Left lung (tissue), 4 donors: ENCODE measurements at regions not wholly inside any gene's neighbourhood (a gene's known extent, or its start where the extent isn't known, plus 50 kb on each side); places are given as distances from the start of the nearest gene placed in this dataset.

Experiments used
- ATAC-seq: fragments of 200-7000 bp; cut with Tn5 transposase; one replicate; pipeline ENCODE4 v1.9.1; 2020; ENCODE audit warnings: moderate library complexity
- DNase-seq, 4 donors: peaks; one replicate each; pipeline ENCODE4 v3.0.0-alpha.2; 2013 to 2020
- H3K27ac ChIP-seq, 2 donors: fragments of 200-600 bp; sonication (generic) in 1 of 2; one replicate each; pipeline versions ENCODE4 v1.5.0 to v1.8.0; 2020 to 2021
- H3K27me3 ChIP-seq, 2 donors: fragments of 200-600 bp; sonication (generic) in 1 of 2; one replicate each; pipeline versions ENCODE4 v1.5.0 to v1.8.0; 2020 to 2021
- H3K36me3 ChIP-seq, 2 donors: fragments of 200-600 bp; sonication (generic) in 1 of 2; one replicate each; pipeline versions ENCODE4 v1.5.0 to v1.8.0; 2020 to 2021
- H3K4me1 ChIP-seq, 2 donors: fragments of 200-600 bp; one replicate each; pipeline ENCODE4 v1.8.0; 2021
- H3K4me3 ChIP-seq, 2 donors: fragments of 200-600 bp; sonication (generic) in 1 of 2; one replicate each; pipeline versions ENCODE4 v1.5.0 to v1.8.0; 2020 to 2021; ENCODE audit warnings: mild to moderate bottlenecking in 1 of 2
- H3K9me3 ChIP-seq, 2 donors: fragments of 200-600 bp; sonication (generic) in 1 of 2; one replicate each; pipeline versions ENCODE4 v1.5.0 to v1.8.0; 2020 to 2021
- intact Hi-C, 2 donors: fragments of 100-400 bp; cut with DNase I; formaldehyde crosslinking; loops; one replicate each; pipeline versions ENCODE4 v1.11.2 to v1.14.2; 2022
- TF ChIP-seq, protein P1 (sequence below), 2 donors: fragments of 200-600 bp; sonication (generic) in 1 of 2; IDR thresholded peaks; one replicate each; pipeline versions ENCODE4 v1.5.0 to v1.8.0; 2021; ENCODE audit warnings: antibody characterized with exemption in 2 of 2
- donor health status: DM: no; HTN: yes; CAD: no.
- donor health status: DM: no; HTN: no; CAD: no.

DNA sequence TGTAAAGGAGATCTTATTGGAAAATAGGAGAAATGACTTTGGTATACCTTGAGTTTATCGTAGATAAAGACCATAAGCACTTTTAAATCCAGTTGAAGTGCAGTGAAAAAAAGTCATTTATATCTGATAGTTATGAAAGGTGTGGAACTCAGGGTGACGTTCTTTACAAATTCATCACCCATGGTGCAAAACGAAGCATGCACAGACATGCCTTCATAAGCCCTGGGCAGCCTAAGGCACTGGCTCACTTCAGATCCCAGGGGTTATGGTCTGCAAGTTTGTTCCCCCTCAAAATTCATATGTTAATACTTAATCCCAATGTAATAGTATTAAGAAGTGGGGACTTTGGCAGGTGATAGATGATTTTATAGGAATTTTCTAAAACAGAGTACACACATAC is 1216.4 kb upstream of the USP15 start:
- Histone ChIP-seq H3K36me3 (no peaks in the 10 kb centered on the region), H3K27ac (no peak overlapping the region), H3K4me3 (no peak overlapping the region), H3K4me1 (no peaks in the 10 kb centered on the region), H3K9me3 (peaks cover 0 to 7% of the 10 kb centered on the region in 2 donors), H3K27me3 (no peaks in the 10 kb centered on the region)
- intact Hi-C loops = no loop called here
- TF ChIP-seq, protein P1, sequence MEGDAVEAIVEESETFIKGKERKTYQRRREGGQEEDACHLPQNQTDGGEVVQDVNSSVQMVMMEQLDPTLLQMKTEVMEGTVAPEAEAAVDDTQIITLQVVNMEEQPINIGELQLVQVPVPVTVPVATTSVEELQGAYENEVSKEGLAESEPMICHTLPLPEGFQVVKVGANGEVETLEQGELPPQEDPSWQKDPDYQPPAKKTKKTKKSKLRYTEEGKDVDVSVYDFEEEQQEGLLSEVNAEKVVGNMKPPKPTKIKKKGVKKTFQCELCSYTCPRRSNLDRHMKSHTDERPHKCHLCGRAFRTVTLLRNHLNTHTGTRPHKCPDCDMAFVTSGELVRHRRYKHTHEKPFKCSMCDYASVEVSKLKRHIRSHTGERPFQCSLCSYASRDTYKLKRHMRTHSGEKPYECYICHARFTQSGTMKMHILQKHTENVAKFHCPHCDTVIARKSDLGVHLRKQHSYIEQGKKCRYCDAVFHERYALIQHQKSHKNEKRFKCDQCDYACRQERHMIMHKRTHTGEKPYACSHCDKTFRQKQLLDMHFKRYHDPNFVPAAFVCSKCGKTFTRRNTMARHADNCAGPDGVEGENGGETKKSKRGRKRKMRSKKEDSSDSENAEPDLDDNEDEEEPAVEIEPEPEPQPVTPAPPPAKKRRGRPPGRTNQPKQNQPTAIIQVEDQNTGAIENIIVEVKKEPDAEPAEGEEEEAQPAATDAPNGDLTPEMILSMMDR (IDR thresholded peaks at IDR 0.05) = no peak
- ATAC-seq (no peak), DNase-seq (no peak)

DNA sequence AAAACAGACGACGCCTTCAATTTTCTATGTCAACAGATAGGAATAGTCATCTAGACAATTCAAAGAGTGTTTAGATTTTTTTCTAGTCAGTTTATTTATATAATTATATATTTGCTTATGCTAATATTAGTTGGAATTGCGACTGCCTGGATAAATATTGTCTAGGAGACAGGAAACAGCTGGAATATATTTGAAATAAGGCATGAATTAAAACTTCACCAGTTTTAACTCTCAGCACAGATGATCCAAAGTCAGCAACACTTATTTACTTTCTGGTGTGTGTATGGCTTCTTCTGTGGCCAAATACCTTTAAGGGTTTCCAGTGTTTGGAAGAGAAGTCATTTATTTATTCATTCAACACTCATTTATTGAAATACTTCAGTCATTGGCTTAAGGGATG is 1215.4 kb upstream of the USP15 start:
- Histone ChIP-seq H3K4me3 (no peak overlapping the region), H3K9me3 (peaks cover 0 to 7% of the 10 kb centered on the region in 2 donors), H3K4me1 (no peaks in the 10 kb centered on the region), H3K27me3 (no peaks in the 10 kb centered on the region), H3K27ac (no peak overlapping the region), H3K36me3 (no peaks in the 10 kb centered on the region)
- ATAC-seq (no peak), DNase-seq (peak in 2 of 4 donors; percentile 40 to 44)
- TF ChIP-seq, protein P1 (IDR thresholded peaks at IDR 0.05) = no peak
- intact Hi-C loops = no loop called here

DNA sequence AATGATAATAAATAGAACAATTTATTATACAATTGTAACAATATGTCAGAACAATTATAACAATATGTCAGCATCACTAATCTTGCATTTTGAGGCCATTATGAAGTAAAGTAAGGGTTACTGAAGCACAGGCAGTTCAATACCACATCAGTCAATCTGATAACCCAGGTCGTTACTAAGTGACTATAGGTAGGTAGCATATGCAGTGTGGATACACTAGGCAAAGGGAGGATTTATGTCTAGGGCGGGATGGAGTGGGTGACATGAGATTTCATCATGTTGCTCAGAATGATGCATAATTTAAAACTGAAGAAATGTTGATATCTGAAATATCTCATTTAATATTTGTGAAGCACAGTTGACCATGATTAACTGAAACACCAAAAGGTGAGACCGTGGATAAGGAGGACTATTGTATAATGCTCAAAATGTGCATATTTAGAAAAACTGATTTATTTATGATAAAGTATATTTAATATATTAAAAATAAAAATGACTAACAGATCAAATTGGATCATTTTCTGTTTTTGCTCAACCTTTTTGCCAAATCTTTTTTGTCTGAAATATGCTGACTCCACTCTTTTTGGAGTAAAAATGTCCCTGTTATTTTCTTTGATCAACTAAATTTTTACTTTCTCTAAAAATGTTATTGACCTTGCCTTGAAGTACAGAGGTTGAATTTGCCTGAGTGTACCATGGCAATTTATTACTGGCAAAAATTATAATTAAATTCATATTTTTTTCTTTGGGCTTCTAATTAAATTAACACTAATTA is 1189.4 kb upstream of the USP15 start:
- Histone ChIP-seq H3K9me3 (no peaks in the 10 kb centered on the region), H3K36me3 (no peaks in the 10 kb centered on the region), H3K4me1 (no peaks in the 10 kb centered on the region), H3K27me3 (no peaks in the 10 kb centered on the region), H3K4me3 (no peak overlapping the region), H3K27ac (no peak overlapping the region)
- TF ChIP-seq, protein P1 (IDR thresholded peaks at IDR 0.05) = no peak
- intact Hi-C loops = no loop called here
- ATAC-seq (no peak), DNase-seq (no peak)

DNA sequence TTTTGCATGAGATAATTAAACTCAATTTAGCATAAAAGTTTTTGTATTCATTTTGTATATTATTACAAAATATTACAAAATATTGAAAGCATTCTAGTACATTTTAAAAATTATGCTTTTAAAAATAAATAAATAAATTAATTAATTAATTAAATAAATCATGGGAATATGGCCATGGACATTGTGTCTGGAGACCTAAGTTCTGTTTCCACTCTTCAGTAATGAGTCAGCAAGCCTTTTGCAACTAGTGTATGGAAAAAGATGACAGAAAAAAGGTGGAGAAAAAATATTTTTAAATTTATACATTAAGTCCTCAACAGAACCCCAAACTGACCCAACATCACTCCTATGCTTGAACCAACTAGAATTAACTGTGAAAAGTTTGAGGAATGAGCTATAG is 1187.5 kb upstream of the USP15 start:
- H3K36me3 ChIP-seq = no peaks in the 10 kb centered on the region
- no peak overlapping the region for H3K27ac ChIP-seq
- no peak for DNase-seq
- peaks cover 0 to 6% of the 10 kb centered on the region in 2 donors for H3K9me3 ChIP-seq
- no peak for ATAC-seq
- TF ChIP-seq, protein P1 (IDR thresholded peaks at IDR 0.05) = no peak
- intact Hi-C loops = no loop called here
- H3K4me1 ChIP-seq = no peaks in the 10 kb centered on the region
- H3K4me3 ChIP-seq = no peak overlapping the region
- H3K27me3 ChIP-seq = no peaks in the 10 kb centered on the region

DNA sequence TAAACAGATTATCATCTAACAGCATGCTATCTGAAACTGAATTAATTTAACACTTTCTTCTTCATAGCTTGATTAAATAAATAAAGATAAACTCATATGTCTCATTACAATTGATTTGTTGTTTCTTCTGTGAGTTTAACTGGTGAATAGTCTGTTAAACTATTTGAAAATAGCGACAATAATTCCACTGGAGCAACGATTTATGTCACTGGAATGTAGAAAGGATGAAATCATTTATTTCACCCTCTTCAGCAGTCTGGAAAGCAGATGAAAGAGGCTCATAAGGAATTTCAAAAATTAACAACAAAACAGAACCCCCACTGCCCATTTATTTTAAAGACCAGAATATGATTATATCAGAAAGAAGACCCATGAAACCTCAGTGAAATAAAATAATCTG is 1165.1 kb upstream of the USP15 start:
- no peaks in the 10 kb centered on the region for H3K36me3 ChIP-seq
- DNase-seq (no peak), ATAC-seq (no peak)
- no peaks in the 10 kb centered on the region for H3K27me3 ChIP-seq
- H3K27ac ChIP-seq = no peak overlapping the region
- H3K9me3 ChIP-seq = peaks cover 0 to 14% of the 10 kb centered on the region in 2 donors
- no peaks in the 10 kb centered on the region for H3K4me1 ChIP-seq
- TF ChIP-seq, protein P1 (IDR thresholded peaks at IDR 0.05) = no peak
- intact Hi-C loops = no loop called here
- H3K4me3 ChIP-seq = no peak overlapping the region
